CD4-positive, CD25-positive, alpha-beta regulatory T cell (primary cell): ENCODE measurements at regions not wholly inside any gene's neighbourhood (a gene's known extent, or its start where the extent isn't known, plus 50 kb on each side); places are given as distances from the start of the nearest gene placed in this dataset.
"Not testable (repeated sequence)": the region's sequence is repeated elsewhere in the genome, so short reads cannot be mapped to it uniquely, and the experiment has no call there.

ENCODE experiments used
- ATAC-seq, 2 donors: fragments of 150-1000 bp; cut with Tn5 transposase; one replicate each; pipeline ENCODE4 v1.10.0; 2021; ENCODE audit warnings: low read depth in 2 of 2, moderate number of reproducible peaks in 2 of 2, moderate library complexity in 1 of 2
- DNase-seq, 3 donors: peaks; one replicate each; pipeline versions ENCODE4 v3.0.0 to v3.0.0-alpha.2; 2012 to 2022; ENCODE audit warnings: mixed read lengths in 1 of 3
- H3K27ac ChIP-seq: one replicate; pipeline ENCODE4 v1.7.0; 2013; ENCODE audit warnings: mild to moderate bottlenecking, low read length; ENCODE audit not compliant: insufficient read depth, poor library complexity, severe bottlenecking
- H3K27me3 ChIP-seq: one replicate; pipeline ENCODE4 v1.7.0; 2013; ENCODE audit warnings: low read length; ENCODE audit not compliant: control insufficient read depth, insufficient read depth
- H3K36me3 ChIP-seq: one replicate; pipeline ENCODE4 v1.7.0; 2013; ENCODE audit warnings: mild to moderate bottlenecking, low read length, moderate library complexity; ENCODE audit not compliant: control insufficient read depth, insufficient read depth
- H3K4me1 ChIP-seq: 2 replicates; pipeline ENCODE4 v1.7.0; 2013; ENCODE audit warnings: mild to moderate bottlenecking, low read length; ENCODE audit not compliant: insufficient read depth, control insufficient read depth, poor library complexity, severe bottlenecking
- H3K4me3 ChIP-seq: one replicate; pipeline ENCODE4 v1.7.0; 2013; ENCODE audit warnings: low read depth, mild to moderate bottlenecking, low read length, moderate library complexity
- H3K9me3 ChIP-seq, 2 experiments: 1 replicate in 1 of 2; 2 replicates in 1 of 2; pipeline ENCODE4 v1.7.0; 2013; ENCODE audit warnings: low read length in 2 of 2, mild to moderate bottlenecking in 1 of 2, moderate library complexity in 1 of 2; ENCODE audit not compliant: control insufficient read depth in 2 of 2
- H3K27ac Mint-ChIP-seq, 3 donors: one replicate each; pipeline ENCODE4 v1.8.0; 2020 to 2022; ENCODE audit warnings: mild to moderate bottlenecking in 3 of 3, mixed read lengths in 3 of 3, moderate library complexity in 2 of 3
- H3K27me3 Mint-ChIP-seq: one replicate; pipeline ENCODE4 v1.8.0; 2022; ENCODE audit warnings: mild to moderate bottlenecking, mixed read lengths
- H3K36me3 Mint-ChIP-seq: one replicate; pipeline ENCODE4 v1.8.0; 2020; ENCODE audit warnings: mixed read lengths
- H3K4me1 Mint-ChIP-seq, 4 donors: one replicate each; pipeline ENCODE4 v1.8.0; 2020 to 2022; ENCODE audit warnings: mixed read lengths in 4 of 4, mild to moderate bottlenecking in 1 of 4
- H3K4me3 Mint-ChIP-seq, 4 donors: one replicate each; pipeline ENCODE4 v1.8.0; 2020 to 2022; ENCODE audit warnings: mild to moderate bottlenecking in 4 of 4, mixed read lengths in 4 of 4, moderate library complexity in 3 of 4
- H3K9me3 Mint-ChIP-seq, 7 donors: one replicate each; pipeline ENCODE4 v1.8.0; 2020 to 2022; ENCODE audit warnings: mixed read lengths in 7 of 7, mild to moderate bottlenecking in 3 of 7, moderate library complexity in 2 of 7

DNA sequence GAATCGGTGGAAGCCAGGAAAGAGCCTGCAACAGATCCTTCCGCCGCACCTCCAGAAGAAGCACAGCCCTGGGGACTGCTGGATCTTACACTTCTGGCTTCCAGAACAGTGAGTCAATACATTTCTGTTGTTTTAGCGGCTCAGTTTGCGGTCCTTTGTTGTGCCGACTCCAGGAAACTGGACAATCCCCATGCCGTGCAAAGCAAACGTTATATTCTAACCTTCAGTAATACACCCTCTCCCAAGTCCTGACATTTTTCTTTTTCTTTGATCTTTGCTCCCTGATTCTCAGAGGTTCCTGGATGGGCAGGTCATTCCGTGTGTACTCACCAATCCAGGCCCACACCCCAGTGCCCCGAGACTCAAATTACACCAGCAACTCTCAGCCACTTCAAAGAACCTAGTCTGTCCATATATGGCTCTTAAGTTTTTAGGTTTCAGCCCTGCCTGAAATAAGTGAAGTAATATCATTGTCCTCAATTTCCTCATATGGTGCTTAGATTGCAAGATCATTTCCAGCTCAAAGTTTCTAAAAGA, 387.1 kb upstream of the SGCG start:
- Histone ChIP-seq H3K27ac (no peak overlapping the region), H3K27me3 (no peaks in the 10 kb centered on the region), H3K36me3 (no peaks in the 10 kb centered on the region), H3K4me3 (no peak overlapping the region), H3K9me3 (no peaks in the 10 kb centered on the region), H3K4me1 (no peaks in the 10 kb centered on the region)
- Mint-ChIP-seq H3K4me3 (no peak overlapping the region), H3K27ac (no peak overlapping the region), H3K9me3 (peaks cover 0 to 3% (median 0%) of the 10 kb centered on the region in 7 donors), H3K36me3 (no peaks in the 10 kb centered on the region), H3K27me3 (peaks cover 2% of the 10 kb centered on the region), H3K4me1 (no peaks in the 10 kb centered on the region)
- no peak for ATAC-seq
- DNase-seq = no peak

GRCh38 chr13:22800526-22801401, 380.0 kb upstream of the SGCG start:
- Mint-ChIP-seq H3K27me3 (peaks cover 5% of the 10 kb centered on the region), H3K4me1 (no peaks in the 10 kb centered on the region), H3K36me3 (no peaks in the 10 kb centered on the region), H3K27ac (peak overlapping the region in 1 of 3 donors; percentile 60), H3K4me3 (no peak overlapping the region), H3K9me3 (no peaks in the 10 kb centered on the region)
- Histone ChIP-seq H3K4me3 (no peak overlapping the region), H3K36me3 (no peaks in the 10 kb centered on the region), H3K4me1 (no peaks in the 10 kb centered on the region), H3K27me3 (no peaks in the 10 kb centered on the region), H3K9me3 (no peaks in the 10 kb centered on the region), H3K27ac (no peak overlapping the region)
- ATAC-seq (no peak), DNase-seq (no peak)

DNA sequence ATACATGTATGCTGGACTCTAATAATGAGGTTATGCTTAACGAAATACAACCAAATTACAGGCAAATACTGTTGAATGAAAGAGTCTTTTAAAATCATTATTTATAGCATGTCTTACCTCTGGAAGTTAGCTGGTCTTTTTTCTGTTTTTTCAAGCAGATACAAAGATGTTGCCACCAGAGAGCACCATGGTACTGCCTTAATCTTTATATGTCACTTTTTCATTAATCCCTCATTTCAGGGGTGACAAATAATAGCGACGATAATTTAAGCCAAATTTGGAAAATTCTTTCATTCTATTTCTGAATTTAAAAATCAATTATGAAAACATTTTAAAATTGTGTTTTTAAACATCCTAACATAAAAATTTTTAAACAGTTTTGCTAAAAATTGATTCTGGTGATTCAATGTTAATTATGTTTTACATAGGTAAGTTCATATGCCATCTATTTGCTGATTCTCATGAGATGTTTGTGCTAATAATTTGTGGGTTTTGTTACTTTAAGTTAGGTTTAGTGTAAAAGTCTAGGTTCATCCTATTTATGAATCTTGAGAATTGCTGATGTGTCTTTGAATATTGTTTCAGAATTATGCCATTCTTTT, 379.3 kb upstream of the SGCG start:
- ATAC-seq (no peak), DNase-seq (no peak)
- H3K27me3 Mint-ChIP-seq = peaks cover 5% of the 10 kb centered on the region
- Histone ChIP-seq H3K27ac (no peak overlapping the region), H3K27me3 (no peaks in the 10 kb centered on the region), H3K4me1 (no peaks in the 10 kb centered on the region), H3K4me3 (no peak overlapping the region), H3K9me3 (no peaks in the 10 kb centered on the region), H3K36me3 (no peaks in the 10 kb centered on the region)
- H3K36me3 Mint-ChIP-seq = no peaks in the 10 kb centered on the region
- H3K4me1 Mint-ChIP-seq = no peaks in the 10 kb centered on the region
- H3K27ac Mint-ChIP-seq = peak overlapping the region in 1 of 3 donors; percentile 60
- H3K4me3 Mint-ChIP-seq = no peak overlapping the region
- H3K9me3 Mint-ChIP-seq = no peaks in the 10 kb centered on the region

GRCh38 chr13:22812793-22813192, 368.0 kb upstream of the SGCG start:
- H3K27ac ChIP-seq = no peak overlapping the region
- H3K4me1 Mint-ChIP-seq = no peaks in the 10 kb centered on the region
- ATAC-seq = no peak
- H3K27me3 ChIP-seq = no peaks in the 10 kb centered on the region
- no peak for DNase-seq
- H3K36me3 Mint-ChIP-seq = no peaks in the 10 kb centered on the region
- H3K4me3 ChIP-seq = no peak overlapping the region
- H3K9me3 ChIP-seq = no peaks in the 10 kb centered on the region
- H3K27ac Mint-ChIP-seq = no peak overlapping the region
- H3K4me3 Mint-ChIP-seq = no peak overlapping the region
- H3K9me3 Mint-ChIP-seq = peaks cover 0 to 6% (median 0%) of the 10 kb centered on the region in 7 donors
- peaks cover 5% of the 10 kb centered on the region for H3K27me3 Mint-ChIP-seq
- no peaks in the 10 kb centered on the region for H3K4me1 ChIP-seq
- H3K36me3 ChIP-seq = no peaks in the 10 kb centered on the region

DNA sequence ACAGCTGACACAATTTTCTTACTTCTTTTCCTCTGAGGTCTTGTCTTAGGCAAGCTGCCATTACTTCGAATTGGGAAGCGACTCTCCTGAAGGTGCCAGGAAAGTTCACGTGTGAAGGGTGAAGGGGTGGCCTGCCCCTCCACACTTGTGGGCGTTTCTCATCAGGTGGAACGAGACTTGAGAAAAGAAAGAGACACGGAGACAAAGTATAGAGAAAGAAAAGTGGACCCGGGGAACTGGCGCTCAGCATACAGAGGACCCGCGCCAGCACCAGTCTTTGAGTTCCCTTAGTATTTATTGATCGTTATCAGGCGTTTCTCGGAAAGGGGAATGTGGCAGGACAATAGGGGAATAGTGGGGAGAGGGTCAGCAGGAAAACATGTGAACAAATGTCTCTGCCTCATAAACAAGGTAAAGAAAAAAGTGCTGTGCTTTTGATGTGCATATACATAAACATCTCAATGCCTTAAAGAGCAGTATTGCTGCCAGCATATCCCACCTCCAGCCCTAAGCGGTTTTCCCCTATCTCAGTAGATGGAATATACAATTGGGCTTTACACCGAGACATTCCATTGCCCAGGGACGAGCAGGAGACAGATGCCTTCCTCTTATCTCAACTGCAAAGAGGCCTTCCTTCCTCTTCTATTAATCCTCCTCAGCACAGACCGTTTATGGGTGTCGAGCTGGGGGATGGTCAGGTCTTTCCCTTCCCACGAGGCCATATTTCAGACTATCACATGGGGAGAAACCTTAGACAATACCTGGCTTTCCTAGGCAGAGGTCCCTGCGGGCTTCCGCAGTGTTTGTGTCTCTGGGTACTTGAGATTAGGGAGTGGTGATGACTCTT, 367.0 kb upstream of the SGCG start:
- H3K27me3 Mint-ChIP-seq, ATAC-seq, H3K9me3 Mint-ChIP-seq, H3K27ac ChIP-seq, H3K4me3 ChIP-seq, H3K9me3 ChIP-seq, H3K4me1 Mint-ChIP-seq, H3K36me3 Mint-ChIP-seq, DNase-seq, H3K36me3 ChIP-seq, H3K27me3 ChIP-seq, H3K4me3 Mint-ChIP-seq, H3K4me1 ChIP-seq: not testable (repeated sequence)
- H3K27ac Mint-ChIP-seq = peak overlapping the region in 1 of 3 donors; percentile 60

- not testable (repeated sequence) for H3K9me3 ChIP-seq, H3K4me1 ChIP-seq, H3K27ac ChIP-seq, H3K4me3 ChIP-seq, DNase-seq, H3K4me3 Mint-ChIP-seq, H3K27me3 Mint-ChIP-seq, H3K36me3 ChIP-seq, H3K4me1 Mint-ChIP-seq, H3K9me3 Mint-ChIP-seq, ATAC-seq, H3K36me3 Mint-ChIP-seq, H3K27me3 ChIP-seq, H3K27ac Mint-ChIP-seq
Measured at GRCh38 chr13:22814433-22814832, 366.3 kb upstream of the SGCG start.

- no peaks in the 10 kb centered on the region for H3K4me1 ChIP-seq
- Mint-ChIP-seq H3K9me3 (peaks cover 0 to 2% (median 0%) of the 10 kb centered on the region in 7 donors), H3K4me3 (no peak overlapping the region), H3K4me1 (no peaks in the 10 kb centered on the region), H3K27me3 (no peaks in the 10 kb centered on the region), H3K36me3 (no peaks in the 10 kb centered on the region), H3K27ac (no peak overlapping the region)
- ATAC-seq (no peak), DNase-seq (no peak)
- H3K27ac ChIP-seq = no peak overlapping the region
- no peaks in the 10 kb centered on the region for H3K27me3 ChIP-seq
- no peaks in the 10 kb centered on the region for H3K9me3 ChIP-seq
- no peaks in the 10 kb centered on the region for H3K36me3 ChIP-seq
- H3K4me3 ChIP-seq = no peak overlapping the region
Measured at GRCh38 chr13:22821589-22821988, 359.2 kb upstream of the SGCG start.
